NCI-H1105 treated with DMSO at 0.1 percent for 48 hours (cell line): ENCODE measurements at regions not wholly inside any gene's neighbourhood (a gene's known extent, or its start where the extent isn't known, plus 50 kb on each side); places are given as distances from the start of the nearest gene placed in this dataset.
"Not testable (repeated sequence)": the region's sequence is repeated elsewhere in the genome, so short reads cannot be mapped to it uniquely, and the experiment has no call there.

Source experiments
- DNase-seq: peaks from one replicate; lab custom pipeline; 2025; lab: John Stamatoyannopoulos, UW

GRCh38 chr6:90372450-90372849, 75.8 kb upstream of the BACH2 start:
- no peak for DNase-seq

DNA sequence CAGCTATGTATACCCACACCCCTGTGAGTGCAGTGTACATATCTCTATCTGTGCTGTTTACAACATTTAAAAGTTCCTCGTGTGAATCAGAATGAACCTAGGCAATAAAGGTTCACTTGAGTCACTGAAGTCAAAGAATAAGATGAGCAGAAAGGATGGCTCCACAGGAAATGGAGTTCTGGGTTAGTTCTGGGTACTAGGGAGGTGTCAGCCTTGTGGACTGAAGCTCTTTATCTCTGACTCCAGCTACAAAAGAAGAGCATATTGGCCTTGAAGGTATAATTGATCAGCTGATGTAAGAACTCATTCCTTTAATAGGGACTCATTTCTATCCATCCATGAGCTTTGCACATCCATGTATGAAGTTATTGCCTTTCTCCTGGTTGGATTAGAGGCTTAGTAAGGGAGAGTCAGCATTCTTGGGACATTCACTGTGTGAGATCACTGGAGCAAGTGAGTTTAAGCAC, 73.9 kb upstream of the BACH2 start:
- no peak for DNase-seq

GRCh38 chr6:90369651-90370050, 73.0 kb upstream of the BACH2 start:
- DNase-seq: no peak

DNA sequence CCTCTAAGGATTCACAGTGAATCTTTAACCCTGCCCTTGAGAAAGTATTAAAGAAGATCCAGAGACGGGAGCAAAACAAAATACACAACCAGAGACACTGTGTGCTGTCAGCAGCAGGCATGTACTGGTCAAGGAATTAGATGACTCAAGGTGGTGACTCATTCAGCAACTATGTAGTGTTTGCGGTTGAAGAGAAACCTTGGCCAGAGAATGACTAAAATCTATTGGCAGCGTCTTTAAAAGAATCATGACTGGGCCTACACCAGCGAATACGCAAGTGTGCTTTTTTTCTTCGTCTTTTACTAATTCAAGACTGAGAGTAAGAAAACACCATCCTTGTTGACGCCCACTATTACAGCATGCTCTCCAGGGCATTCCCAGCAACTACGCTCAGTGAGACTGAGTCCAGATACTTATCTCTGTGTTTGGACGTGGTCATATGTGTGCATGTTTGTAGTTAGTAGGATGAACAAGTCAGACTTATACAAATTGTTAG, 72.4 kb upstream of the BACH2 start:
- no peak for DNase-seq

GRCh38 chr6:90368601-90369000, 72.0 kb upstream of the BACH2 start:
- no peak for DNase-seq

DNA sequence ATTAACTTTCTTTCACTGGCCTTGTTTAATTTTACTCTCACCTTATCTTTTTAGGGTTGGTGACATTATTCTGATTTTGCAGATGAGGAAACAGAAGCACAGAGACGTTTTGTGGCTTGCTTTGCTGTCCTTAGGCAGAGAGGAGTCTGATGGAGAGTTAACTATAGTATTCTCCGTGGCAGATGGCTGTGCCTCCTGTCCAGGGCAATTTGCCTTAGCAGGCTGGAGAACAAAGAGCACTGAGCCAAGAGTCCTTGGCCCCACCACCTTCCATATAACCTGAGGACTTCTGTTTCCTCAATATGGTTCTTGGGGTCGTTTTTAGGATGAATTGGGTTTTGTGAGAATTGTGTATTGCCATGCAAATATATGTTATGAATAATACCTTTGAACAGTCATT, 71.4 kb upstream of the BACH2 start:
- DNase-seq: no peak

DNA sequence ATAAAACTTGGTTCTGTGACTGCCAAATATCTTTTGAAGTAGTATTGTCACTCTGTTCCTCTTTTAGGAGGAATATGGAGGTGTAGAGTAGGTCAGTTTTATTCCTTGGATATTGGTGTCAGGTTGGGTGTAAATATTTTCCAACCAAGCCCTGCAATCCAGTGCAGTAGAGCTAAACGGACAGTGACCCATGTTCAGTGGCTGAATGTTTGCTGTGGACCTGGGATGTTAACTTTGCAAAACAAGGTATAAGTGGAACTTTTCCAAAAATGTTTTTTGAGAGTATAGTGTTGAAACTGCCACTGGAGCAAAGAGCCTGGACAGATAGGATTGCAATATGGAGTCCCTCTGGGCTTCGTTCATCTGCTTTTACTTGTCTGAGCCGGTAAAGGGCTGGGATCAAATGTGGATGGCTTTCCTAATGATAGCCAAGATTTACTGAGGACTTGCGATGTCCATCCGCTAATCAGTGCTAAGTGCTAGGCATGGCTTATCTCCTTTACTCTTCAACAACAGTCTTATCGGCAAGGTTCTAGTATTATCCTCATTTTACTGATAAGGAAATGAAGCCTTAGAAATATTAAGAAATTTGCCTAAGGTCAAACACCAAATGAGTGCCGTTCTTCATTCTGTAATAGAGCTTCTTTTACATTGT, 69.0 kb upstream of the BACH2 start:
- DNase-seq: no peak

DNA sequence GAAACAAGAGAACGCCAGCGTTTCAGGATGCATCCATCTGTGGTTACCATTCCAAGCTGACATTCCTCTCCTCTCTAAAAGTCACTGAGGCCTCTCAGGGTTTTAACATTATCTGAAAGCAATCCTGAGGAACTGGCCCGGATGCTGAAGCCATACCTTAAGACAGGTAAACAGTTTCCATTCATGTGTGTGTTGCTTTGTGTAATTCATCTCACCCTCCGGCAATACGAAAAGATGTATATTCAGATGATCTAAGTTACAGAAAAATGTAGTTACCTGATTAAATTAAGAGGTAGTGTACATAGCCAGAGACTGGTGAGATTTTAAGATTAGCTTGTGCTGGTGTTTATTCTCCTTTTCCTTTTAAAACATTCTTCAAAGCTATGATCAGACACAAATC, 68.4 kb upstream of the BACH2 start:
- no peak for DNase-seq

- no peak for DNase-seq
These were observed 67.6 kb upstream of the BACH2 start for GRCh38 chr6:90364286-90364685.

DNA sequence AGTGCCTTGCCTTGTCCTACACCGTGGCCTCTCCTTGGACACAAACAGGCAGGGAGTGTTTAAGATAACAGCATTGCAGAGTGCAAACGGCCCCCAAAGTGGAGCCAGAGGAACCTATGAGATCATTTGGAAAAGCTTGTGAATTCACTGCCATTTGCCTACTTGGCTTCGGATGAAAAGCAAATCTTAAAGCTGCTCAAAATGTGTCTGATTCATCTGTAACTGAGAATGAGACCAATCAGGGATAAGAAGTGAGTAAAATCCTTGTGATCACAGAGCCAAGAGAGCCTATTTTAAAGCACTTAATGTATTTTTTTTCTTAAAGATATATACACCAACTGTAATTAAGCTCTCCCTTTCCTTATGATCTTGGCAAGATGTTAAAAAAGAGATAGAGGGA, 65.7 kb upstream of the BACH2 start:
- DNase-seq: no peak

- DNase-seq: no peak
These were observed 64.5 kb upstream of the BACH2 start for GRCh38 chr6:90361174-90361573.

GRCh38 chr6:90358036-90358770, 61.6 kb upstream of the BACH2 start:
- not testable (repeated sequence) for DNase-seq

- no peak for DNase-seq
These were observed 59.4 kb upstream of the BACH2 start for GRCh38 chr6:90356012-90356421.

GRCh38 chr6:90354961-90355360, 58.3 kb upstream of the BACH2 start:
- DNase-seq: no peak

GRCh38 chr6:90351696-90352095, 55.1 kb upstream of the BACH2 start:
- DNase-seq: no peak

DNA sequence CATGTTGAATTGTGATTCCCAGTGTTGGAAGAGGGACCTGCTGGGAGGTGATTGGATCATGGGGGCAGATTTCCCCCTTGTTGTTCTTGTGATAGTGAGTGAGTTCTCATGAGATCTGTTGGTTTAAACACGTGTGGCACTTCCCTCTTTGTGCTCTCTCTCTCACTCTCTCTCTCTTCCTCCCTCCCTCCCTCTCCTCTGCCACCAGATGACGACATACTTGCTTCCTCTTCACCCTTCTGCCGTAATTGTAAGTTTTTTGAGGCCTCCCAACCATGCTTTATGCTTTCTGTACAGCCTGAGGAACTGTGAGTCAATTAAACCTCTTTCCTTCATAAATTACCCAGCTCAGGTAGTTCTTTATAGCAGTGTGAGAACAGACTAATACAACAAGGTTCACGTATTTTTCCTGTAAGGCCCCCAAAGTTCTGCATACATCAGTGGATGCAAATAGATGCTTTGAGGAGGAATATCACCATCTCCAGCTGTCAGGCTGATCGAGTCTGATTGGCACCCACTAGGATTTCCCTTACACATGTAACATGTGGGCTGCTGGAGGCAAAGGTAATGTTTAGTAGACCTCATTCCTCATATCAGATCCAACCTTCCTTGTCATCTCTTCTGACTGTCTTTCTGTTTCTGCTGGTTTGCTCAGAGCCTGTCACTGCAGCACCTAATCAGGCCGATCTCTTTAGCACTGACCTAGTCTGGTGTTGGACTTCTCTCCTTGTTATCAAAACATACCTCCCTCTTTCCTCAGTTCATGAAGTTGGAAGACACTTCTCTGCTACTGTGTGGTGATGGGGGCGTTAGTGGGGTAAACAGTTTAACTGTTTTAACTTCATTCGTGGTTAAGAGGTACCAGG, 54.3 kb upstream of the BACH2 start:
- DNase-seq: no peak

- DNase-seq: no peak
These were observed 50.8 kb upstream of the BACH2 start for GRCh38 chr6:90347411-90347851.

GRCh38 chr6:90346729-90347128, 50.1 kb upstream of the BACH2 start:
- no peak for DNase-seq
